ENCODE measurements at regions not wholly inside any gene's neighbourhood (a gene's known extent, or its start where the extent isn't known, plus 50 kb on each side); places are given as distances from the start of the nearest gene placed in this dataset.

- no peak overlapping the region for H3K27ac ChIP-seq (ENCODE audit: low read depth)
- Mint-ChIP-seq H3K27me3 (ENCODE audit: insufficient read depth, low read depth, poor library complexity) (peaks cover 2% of the 10 kb centered on the region), H3K4me3 (no peak overlapping the region)
Measured at GRCh38 chr5:136886608-136887007, 521.3 kb upstream of the TRPC7 start.

GRCh38 chr5:136864960-136865359 lies 499.6 kb upstream of the TRPC7 start:
- H3K27me3 ChIP-seq (ENCODE audit: insufficient read depth): no peaks in the 10 kb centered on the region
- H3K9me3 Mint-ChIP-seq: no peaks in the 10 kb centered on the region
- H3K4me3 ChIP-seq: no peak overlapping the region
- no peak overlapping the region for H3K4me2 ChIP-seq
- no peak overlapping the region for H3K4me3 Mint-ChIP-seq
- H3K27me3 Mint-ChIP-seq (ENCODE audit: insufficient read depth, low read depth, poor library complexity): peaks cover 2% of the 10 kb centered on the region
- peaks cover 25% of the 10 kb centered on the region for H3K4me1 Mint-ChIP-seq
- H3K9me2 ChIP-seq (ENCODE audit: insufficient read depth): no peaks in the 10 kb centered on the region; the same call in 1 of the 2 replicates
- no peaks in the 10 kb centered on the region for H3K79me2 ChIP-seq (replicated peaks; ENCODE audit: insufficient read depth)
- H3K36me3 ChIP-seq (ENCODE audit: insufficient read depth): no peaks in the 10 kb centered on the region
- DNase-seq (ENCODE audit: low spot score) (no peak), ATAC-seq (no peak)
- H4K20me1 ChIP-seq (replicated peaks; ENCODE audit: insufficient read depth): no peaks in the 10 kb centered on the region
- H3K36me3 Mint-ChIP-seq (ENCODE audit: low read depth): no peaks in the 10 kb centered on the region
- H3K4me1 ChIP-seq (ENCODE audit: insufficient read depth): peaks cover 16% of the 10 kb centered on the region
- no peak overlapping the region for H3K27ac ChIP-seq (ENCODE audit: low read depth)
- H3K27ac Mint-ChIP-seq: no peak overlapping the region
- H3F3A ChIP-seq (replicated peaks; ENCODE audit: low read depth): no peaks in the 10 kb centered on the region
- H2AFZ ChIP-seq: no peak overlapping the region
- TF ChIP-seq NANOG (IDR thresholded peaks at IDR 0.05; ENCODE audit: borderline replicate concordance): no peak
- TF ChIP-seq JUNB (IDR thresholded peaks at IDR 0.05; ENCODE audit: unreplicated experiment): no peak
- TF ChIP-seq CREB1 (CRISPR knock-in tag; IDR thresholded peaks at IDR 0.05; ENCODE audit: low read depth): no peak
- no peak for TF ChIP-seq CTCF (conservative IDR thresholded peaks at IDR 0.05; ENCODE audit: low read depth in 2 of 2)
- TF ChIP-seq EZH2 (IDR thresholded peaks at IDR 0.05; ENCODE audit: low read depth, unreplicated experiment): no peak
- no peak for TF ChIP-seq ZNF462 (CRISPR knock-in tag; IDR thresholded peaks at IDR 0.05)
- no peak for TF ChIP-seq ETS1 (IDR thresholded peaks at IDR 0.05)
- TF ChIP-seq ZNF331 (CRISPR knock-in tag; IDR thresholded peaks at IDR 0.05; ENCODE audit: low read depth): no peak

More at GRCh38 chr5:136886608-136887007, 521.3 kb upstream of the TRPC7 start:
- H3F3A ChIP-seq (replicated peaks; ENCODE audit: low read depth): no peaks in the 10 kb centered on the region
- DNase-seq (ENCODE audit: low spot score) (no peak), ATAC-seq (no peak)
- H3K4me3 ChIP-seq: no peak overlapping the region
- peaks cover 3% of the 10 kb centered on the region; the same call in 1 of the 2 replicates for H3K4me1 ChIP-seq (ENCODE audit: insufficient read depth)
- no peaks in the 10 kb centered on the region; the same call in 1 of the 3 replicates for H3K9me3 Mint-ChIP-seq
- H3K36me3 Mint-ChIP-seq (ENCODE audit: low read depth): no peaks in the 10 kb centered on the region
- TF ChIP-seq ETS1 (IDR thresholded peaks at IDR 0.05): no peak
- no peaks in the 10 kb centered on the region for H3K9me2 ChIP-seq (ENCODE audit: insufficient read depth)
- no peaks in the 10 kb centered on the region for H3K79me2 ChIP-seq (replicated peaks; ENCODE audit: insufficient read depth)
- H3K4me1 Mint-ChIP-seq: peaks cover 5% of the 10 kb centered on the region
- H3K27me3 ChIP-seq (ENCODE audit: insufficient read depth): no peaks in the 10 kb centered on the region
- no peaks in the 10 kb centered on the region; the same call in 1 of the 2 replicates for H3K36me3 ChIP-seq (ENCODE audit: insufficient read depth)
- H3K27ac Mint-ChIP-seq: no peak overlapping the region
- no peak overlapping the region for H3K4me2 ChIP-seq
- H2AFZ ChIP-seq: no peak overlapping the region
- no peaks in the 10 kb centered on the region for H4K20me1 ChIP-seq (replicated peaks; ENCODE audit: insufficient read depth)

Data from GM23338 (cell line).